Type B pancreatic cell (in vitro differentiated cells): ENCODE measurements at regions not wholly inside any gene's neighbourhood (a gene's known extent, or its start where the extent isn't known, plus 50 kb on each side); places are given as distances from the start of the nearest gene placed in this dataset.

Experiments used
- DNase-seq: peaks from one replicate; pipeline ENCODE4 v3.0.0; 2021; ENCODE audit warnings: mixed read lengths; ENCODE audit not compliant: unreplicated experiment; ENCODE audit errors: extremely low spot score
- H3K27ac Mint-ChIP-seq: 2 replicates; pipeline ENCODE4 v1.8.0; 2021; ENCODE audit warnings: mild to moderate bottlenecking, mixed read lengths
- H3K27me3 Mint-ChIP-seq: 2 replicates; pipeline ENCODE4 v1.8.0; 2021; ENCODE audit warnings: mixed read lengths
- H3K36me3 Mint-ChIP-seq: 2 replicates; pipeline ENCODE4 v1.8.0; 2021; ENCODE audit warnings: mixed read lengths
- H3K4me1 Mint-ChIP-seq: one replicate; pipeline ENCODE4 v1.8.0; 2021; ENCODE audit warnings: mixed read lengths; ENCODE audit not compliant: unreplicated experiment
- H3K4me3 Mint-ChIP-seq: 2 replicates; pipeline ENCODE4 v1.8.0; 2021; ENCODE audit warnings: mild to moderate bottlenecking, mixed read lengths
- H3K9me3 Mint-ChIP-seq: 2 replicates; pipeline ENCODE4 v1.8.0; 2021; ENCODE audit warnings: mixed read lengths
- TF ChIP-seq, protein P1 (sequence below): fragments of 200-600 bp; sonication (generic); conservative IDR thresholded peaks from 2 replicates; pipeline ENCODE4 v1.5.0; 2021; ENCODE audit warnings: antibody characterized with exemption, mild to moderate bottlenecking

DNA sequence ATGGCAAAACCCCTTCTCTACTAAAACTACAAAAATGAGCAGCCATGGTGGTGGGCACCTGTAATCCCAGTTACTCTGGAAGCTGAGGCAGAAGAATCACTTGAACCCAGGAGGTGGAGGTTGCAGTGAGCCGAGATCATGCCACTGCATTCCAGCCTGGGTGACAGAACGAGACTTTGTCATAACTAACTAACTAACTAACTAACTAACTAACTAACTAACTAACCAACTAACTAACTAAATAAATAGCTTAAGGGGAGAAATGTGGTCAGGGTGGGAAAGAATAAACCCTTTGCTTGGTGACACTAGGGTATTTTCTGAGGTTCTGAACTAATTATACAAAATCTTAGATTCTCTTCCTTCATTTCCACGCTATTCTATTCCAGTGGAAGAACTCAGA is 184.4 kb upstream of the MEF2C start:
- H3K27me3 Mint-ChIP-seq, result no peaks in the 10 kb centered on the region
- TF ChIP-seq, protein P1, sequence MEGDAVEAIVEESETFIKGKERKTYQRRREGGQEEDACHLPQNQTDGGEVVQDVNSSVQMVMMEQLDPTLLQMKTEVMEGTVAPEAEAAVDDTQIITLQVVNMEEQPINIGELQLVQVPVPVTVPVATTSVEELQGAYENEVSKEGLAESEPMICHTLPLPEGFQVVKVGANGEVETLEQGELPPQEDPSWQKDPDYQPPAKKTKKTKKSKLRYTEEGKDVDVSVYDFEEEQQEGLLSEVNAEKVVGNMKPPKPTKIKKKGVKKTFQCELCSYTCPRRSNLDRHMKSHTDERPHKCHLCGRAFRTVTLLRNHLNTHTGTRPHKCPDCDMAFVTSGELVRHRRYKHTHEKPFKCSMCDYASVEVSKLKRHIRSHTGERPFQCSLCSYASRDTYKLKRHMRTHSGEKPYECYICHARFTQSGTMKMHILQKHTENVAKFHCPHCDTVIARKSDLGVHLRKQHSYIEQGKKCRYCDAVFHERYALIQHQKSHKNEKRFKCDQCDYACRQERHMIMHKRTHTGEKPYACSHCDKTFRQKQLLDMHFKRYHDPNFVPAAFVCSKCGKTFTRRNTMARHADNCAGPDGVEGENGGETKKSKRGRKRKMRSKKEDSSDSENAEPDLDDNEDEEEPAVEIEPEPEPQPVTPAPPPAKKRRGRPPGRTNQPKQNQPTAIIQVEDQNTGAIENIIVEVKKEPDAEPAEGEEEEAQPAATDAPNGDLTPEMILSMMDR, result no peak
- no peaks in the 10 kb centered on the region for H3K9me3 Mint-ChIP-seq
- no peak overlapping the region for H3K27ac Mint-ChIP-seq
- DNase-seq, result no peak
- no peak overlapping the region for H3K4me3 Mint-ChIP-seq
- H3K36me3 Mint-ChIP-seq, result no peaks in the 10 kb centered on the region
- H3K4me1 Mint-ChIP-seq, result peaks cover 18% of the 10 kb centered on the region

DNA sequence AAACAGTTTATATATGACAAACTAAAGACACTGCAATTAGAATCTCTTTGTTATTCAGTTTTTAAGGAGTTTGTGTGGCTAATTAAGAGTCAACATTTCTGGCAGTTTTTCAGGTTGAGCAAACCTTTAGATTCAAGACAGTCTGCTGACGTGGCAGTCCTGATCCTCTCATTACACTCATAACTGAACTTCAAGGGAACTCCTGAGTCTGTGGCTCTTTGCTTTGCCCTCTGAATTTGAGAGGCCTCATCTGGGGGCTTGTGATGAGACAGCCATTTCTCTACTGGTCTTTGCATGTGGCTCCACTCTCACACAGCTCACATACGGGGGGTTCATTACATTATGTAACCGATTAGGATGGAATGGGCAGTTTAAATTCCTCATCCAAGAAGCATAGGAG is 182.9 kb upstream of the MEF2C start:
- no peak overlapping the region for H3K27ac Mint-ChIP-seq
- no peaks in the 10 kb centered on the region for H3K9me3 Mint-ChIP-seq
- TF ChIP-seq, protein P1, result no peak
- H3K4me1 Mint-ChIP-seq, result peaks cover 13% of the 10 kb centered on the region
- H3K4me3 Mint-ChIP-seq, result peak overlapping the region; percentile 15
- H3K27me3 Mint-ChIP-seq, result peaks cover 4% of the 10 kb centered on the region
- DNase-seq, result no peak
- H3K36me3 Mint-ChIP-seq, result no peaks in the 10 kb centered on the region

DNA sequence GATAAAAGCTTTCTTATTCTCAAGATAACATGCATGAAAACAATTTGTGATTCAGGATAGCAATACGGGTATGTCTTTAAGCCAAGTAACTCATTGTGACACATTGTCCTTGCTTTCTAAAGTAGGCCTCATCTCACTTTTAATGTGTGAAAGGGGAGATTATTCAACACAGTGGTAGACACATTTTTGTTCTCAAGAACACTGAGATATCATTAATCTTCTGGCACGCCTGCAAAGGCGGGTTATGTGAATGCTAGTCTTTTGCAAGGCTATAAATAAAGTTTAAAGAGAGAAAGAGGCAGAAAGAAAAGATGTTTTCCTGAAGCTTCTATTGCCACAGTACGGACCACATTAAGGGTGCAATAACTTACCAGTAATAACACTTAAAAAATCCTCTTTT is 181.8 kb upstream of the MEF2C start:
- H3K36me3 Mint-ChIP-seq, result no peaks in the 10 kb centered on the region
- TF ChIP-seq, protein P1, result no peak
- peaks cover 4% of the 10 kb centered on the region for H3K27me3 Mint-ChIP-seq
- H3K4me3 Mint-ChIP-seq, result no peak overlapping the region
- peaks cover 13% of the 10 kb centered on the region for H3K4me1 Mint-ChIP-seq
- DNase-seq, result no peak
- H3K27ac Mint-ChIP-seq, result no peak overlapping the region
- no peaks in the 10 kb centered on the region for H3K9me3 Mint-ChIP-seq

DNA sequence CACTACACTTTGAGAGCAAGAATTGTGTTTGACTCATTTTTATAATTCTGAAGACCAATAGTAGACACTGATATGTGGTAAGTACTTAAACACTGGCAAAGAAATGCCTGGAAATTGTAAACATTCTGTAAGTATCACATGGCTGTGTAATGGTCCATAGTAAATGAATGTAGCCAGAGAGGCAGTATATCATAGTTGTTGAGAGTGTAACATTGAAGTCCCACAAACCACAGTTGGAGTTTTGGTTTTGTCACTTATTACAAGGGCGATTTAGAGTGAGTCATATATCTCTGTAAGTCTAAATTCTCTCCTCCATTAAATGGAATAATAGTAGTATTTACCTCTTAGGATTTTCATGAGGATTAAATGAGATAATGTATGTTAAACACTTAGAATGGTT is 181.1 kb upstream of the MEF2C start:
- H3K27me3 Mint-ChIP-seq, result peaks cover 4% of the 10 kb centered on the region
- no peaks in the 10 kb centered on the region for H3K36me3 Mint-ChIP-seq
- H3K27ac Mint-ChIP-seq, result no peak overlapping the region
- H3K9me3 Mint-ChIP-seq, result no peaks in the 10 kb centered on the region
- peaks cover 13% of the 10 kb centered on the region for H3K4me1 Mint-ChIP-seq
- H3K4me3 Mint-ChIP-seq, result no peak overlapping the region
- TF ChIP-seq, protein P1, result no peak
- no peak for DNase-seq

DNA sequence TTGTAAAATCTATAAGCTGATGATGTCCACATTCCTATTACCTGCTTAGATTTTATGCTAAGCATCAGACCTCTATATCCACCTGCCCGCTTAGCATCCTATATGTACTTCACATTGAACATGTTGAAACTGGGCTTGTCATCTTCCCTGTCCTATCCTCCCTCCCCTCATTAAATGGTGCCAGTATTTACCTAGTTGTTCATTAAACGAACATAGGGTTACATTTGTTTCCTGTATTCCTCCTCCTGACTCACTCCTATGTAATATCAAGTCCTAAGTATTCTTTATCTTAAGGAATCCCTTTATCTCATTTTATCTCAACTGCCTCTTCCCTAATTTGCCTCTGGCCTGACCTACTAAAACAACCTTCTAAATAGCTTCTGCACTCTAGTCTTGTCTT is 177.8 kb upstream of the MEF2C start:
- TF ChIP-seq, protein P1, result no peak
- H3K27me3 Mint-ChIP-seq, result peaks cover 11% of the 10 kb centered on the region
- H3K4me1 Mint-ChIP-seq, result peaks cover 7% of the 10 kb centered on the region
- DNase-seq, result no peak
- H3K36me3 Mint-ChIP-seq, result no peaks in the 10 kb centered on the region
- H3K27ac Mint-ChIP-seq, result no peak overlapping the region
- no peak overlapping the region for H3K4me3 Mint-ChIP-seq
- H3K9me3 Mint-ChIP-seq, result no peaks in the 10 kb centered on the region

DNA sequence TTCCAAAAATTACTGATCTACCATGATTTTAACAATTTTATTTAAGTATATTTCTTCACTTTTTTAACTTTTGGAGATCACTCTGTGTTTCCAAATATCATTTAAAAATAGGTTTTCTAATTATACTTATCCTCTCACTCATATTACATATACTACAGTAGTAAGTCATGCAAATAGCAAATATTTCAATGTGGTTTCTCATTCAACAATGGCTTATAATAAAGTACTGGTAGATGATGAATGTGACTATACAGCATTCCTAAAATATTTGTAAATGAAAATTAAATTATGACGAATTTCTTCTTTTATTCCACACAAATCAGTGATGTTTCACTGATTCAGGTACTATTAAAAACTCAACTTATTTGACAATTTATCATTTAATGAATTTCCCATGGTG is 176.3 kb upstream of the MEF2C start:
- Mint-ChIP-seq H3K27ac (no peak overlapping the region), H3K27me3 (peaks cover 11% of the 10 kb centered on the region), H3K4me3 (no peak overlapping the region), H3K36me3 (no peaks in the 10 kb centered on the region), H3K9me3 (no peaks in the 10 kb centered on the region), H3K4me1 (no peaks in the 10 kb centered on the region)
- TF ChIP-seq, protein P1, result no peak
- no peak for DNase-seq
